NOMO-1 (cell line): ENCODE measurements at regions not wholly inside any gene's neighbourhood (a gene's known extent, or its start where the extent isn't known, plus 50 kb on each side); places are given as distances from the start of the nearest gene placed in this dataset.
A peak's percentile ranks its signal among the peaks of the same experiment; 100 is the strongest.
"Not testable (repeated sequence)": the region's sequence is repeated elsewhere in the genome, so short reads cannot be mapped to it uniquely, and the experiment has no call there.

Experiments
- DNase-seq, 2 experiments: peaks; one replicate each; lab custom pipeline; 2025; ENCODE audit not compliant: unreplicated experiment in 2 of 2; lab: John Stamatoyannopoulos, UW

DNA sequence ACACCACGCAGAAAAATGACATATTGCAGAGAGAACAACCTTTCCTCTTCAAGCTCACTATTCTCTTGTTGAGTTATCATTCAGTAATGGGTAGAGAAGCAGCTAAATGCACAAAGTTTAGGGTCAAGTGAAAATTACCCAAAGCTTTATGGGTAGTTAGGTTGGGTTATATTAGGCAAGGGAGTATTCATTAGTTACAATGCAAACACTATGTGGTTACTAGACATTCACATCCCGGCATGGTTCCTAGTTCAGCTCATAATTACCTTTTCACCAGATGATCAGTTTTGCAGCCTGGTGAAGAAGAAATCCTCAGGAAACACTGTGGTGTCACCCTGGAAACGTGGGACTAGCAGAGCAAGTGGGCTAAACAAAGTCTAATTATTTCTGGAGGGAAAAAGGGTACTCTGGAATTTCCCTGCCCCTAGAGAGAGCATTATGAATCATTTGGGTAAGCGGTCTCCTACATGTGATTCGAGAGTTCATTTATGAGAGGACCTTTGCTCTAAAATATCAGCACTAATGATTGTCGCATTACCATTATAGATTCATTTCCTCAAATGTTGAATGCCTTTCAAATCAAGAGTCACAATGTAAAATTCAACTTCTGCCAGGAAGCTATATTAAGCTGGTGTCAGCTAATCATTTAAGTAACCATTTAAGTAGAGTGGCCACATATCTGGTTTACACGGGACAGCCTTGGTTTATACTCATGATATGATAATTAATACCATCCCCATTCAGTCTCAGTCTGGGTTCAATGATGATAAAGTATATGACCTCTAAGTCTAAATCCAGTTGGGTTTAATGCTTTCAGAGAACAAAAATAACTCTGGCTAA, 1208.0 kb downstream of the DIAPH3 start:
- DNase-seq: peak in 1 of 2 experiments; percentile 10

DNA sequence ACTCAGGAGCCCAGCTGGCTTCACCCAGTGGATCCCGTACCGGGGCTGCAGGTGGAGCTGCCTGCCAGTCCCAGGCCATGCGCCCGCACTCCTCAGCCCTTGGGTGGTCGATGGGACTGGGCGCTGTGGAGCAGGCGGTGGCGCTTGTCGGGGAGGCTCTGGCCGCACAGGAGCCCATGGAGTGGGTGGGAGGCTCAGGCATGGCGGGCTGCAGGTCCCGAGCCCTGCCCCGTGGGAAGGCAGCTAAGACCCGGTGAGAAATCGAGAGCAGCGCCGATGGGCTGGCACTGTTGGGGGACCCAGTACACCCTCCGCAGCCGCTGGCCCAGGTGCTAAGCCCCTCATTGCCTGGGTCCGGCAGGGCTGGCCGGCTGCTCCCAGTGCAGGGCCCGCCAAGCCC, 1205.6 kb downstream of the DIAPH3 start:
- DNase-seq: not testable (repeated sequence)

DNA sequence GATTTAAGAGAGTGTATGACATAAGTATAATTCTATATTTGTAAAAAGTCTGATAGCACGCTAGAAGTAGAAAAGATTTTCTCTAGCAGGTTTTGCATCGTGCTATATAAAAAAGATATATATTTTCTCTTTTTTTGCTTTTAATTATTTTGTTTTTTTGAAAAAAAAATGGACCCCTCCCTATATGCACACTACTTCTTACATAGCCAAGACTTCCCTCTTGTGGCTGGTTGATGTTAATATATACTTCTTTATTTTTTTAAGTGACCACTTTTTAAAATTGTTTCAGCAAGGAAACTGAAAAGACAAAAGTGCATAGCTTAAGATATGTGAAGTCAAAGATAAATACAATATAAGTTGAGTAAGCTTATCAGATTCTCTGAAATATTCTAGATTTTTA, 1202.8 kb downstream of the DIAPH3 start:
- peak in 1 of 2 experiments; percentile 29 for DNase-seq

DNA sequence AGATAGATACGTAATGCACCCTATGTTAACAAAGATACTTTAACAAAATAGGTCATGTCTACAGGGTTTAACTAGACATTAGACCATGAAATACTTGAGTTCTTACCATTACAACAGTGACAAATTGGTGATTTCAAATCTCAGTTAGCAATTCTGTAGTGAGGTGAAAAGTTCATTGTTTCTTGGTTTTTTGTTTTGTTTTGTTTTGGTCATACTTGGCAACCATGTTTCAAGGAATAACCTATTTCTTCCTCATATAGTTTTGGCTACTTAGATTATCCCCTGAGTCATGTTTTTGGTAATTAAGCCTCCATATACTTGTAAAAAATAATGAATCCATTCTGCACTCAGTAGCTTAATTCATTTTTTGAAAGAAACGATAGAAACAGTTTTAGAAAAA, 1200.4 kb downstream of the DIAPH3 start:
- no peak for DNase-seq

DNA sequence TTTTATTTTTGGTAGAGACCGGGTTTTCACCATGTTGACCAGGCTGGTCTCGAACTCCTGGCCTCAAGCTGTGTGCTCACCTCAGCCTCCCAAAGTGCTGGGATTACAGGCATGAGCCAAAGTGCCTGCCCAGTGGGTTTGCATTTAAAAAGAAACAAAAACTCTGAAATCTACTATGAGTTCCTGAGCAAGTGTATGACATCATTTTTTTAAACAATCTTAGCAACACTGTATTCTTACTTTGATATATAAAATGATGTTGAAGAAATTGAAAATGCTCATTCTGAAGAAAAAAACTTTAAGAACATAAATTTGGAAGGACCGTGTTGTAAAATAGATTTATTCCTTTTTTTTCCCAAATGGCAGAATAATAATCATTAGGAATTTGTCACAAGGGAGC, 1199.7 kb downstream of the DIAPH3 start:
- DNase-seq: no peak

DNA sequence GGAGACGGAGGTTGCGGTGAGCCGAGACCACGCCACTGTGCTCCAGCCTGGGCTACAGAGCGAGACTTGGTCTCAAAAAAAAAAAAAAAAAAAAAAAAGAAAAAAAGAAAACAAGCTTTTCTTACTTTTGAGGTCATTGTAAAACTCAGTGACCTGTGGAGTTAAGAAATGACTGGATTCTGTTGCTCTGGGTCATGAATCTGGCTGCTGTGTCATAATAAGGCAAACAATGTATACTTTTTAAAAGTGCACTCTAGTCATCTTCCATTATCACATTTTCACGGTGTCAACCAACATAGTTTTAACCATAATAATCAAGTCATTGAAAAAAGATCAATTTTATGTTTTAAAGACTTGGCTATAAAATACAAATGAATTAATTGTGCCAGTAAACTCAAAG, 1186.6 kb downstream of the DIAPH3 start:
- no peak for DNase-seq

DNA sequence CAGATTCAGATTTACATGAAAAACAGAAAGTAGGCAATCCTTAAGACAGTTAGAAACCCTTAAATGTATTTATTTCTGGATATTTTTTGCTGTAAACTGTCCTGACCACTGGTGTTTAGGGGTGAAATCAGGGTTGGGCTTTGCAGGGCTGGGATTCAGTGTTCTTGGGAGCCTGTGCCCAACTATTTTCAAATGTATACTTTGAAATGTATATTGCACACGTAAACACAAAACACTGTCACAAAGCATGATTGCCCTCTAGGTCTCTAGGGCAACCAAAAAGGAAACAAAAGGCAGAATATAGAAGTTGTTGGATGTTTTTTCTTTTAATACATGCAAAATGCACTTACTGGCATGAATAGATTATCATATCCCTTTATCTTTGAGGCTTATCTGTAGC, 1185.4 kb downstream of the DIAPH3 start:
- no peak for DNase-seq

DNA sequence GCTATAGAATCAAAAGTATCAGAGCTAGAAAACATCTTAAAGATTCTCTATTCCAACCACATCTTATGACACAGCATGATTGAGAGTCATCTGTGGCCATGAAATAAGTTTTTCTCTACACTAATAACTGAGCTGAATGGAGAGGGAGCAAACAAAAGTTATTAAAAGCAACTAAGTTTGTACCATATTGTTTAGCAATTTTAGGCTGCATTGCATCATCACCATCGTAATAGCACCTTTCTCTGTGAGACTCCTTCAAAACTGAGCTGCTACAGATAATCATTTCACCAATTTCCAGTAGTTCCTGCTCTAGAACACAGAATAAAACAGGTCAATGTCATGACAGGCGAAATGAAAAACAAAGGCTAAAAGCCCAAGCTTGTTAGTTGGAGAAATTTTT, 1183.9 kb downstream of the DIAPH3 start:
- no peak for DNase-seq

DNA sequence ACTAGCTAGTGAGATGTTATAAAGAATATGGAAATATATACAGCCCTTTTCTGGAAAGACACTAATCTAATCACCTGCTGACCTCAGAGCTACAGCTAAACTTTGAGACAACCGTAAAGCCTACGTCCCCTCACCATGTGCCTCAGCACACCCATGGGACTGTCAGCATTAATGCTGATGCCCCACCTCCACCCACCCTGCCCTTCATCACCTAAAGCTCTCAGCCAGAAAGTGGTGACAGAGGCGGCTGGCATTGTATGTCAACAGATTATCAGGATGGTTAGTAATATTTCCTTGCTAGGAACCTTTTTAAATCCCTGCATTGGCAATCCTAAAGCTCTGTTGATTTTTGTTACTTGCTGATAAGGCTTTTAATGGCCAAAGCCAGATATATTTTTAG, 1177.9 kb downstream of the DIAPH3 start:
- no peak for DNase-seq

DNA sequence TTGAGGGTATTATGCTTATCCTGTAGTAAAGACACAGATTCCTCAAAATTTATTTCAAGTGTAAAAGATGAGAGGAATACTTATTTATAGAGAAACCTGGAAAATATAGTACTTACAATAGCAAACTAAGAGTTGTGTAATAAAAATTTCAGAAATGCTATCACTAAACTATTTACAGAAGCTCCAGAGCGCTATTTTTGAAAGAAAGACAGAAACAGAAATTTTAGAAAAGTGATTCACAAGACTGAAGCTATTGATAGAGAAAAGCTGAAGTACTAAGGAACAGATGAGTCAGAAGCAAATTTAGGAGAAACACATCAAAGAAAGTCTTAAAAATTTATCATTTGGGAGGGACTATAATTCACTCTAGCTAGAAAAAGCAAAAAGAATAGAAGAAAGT, 1174.2 kb downstream of the DIAPH3 start:
- no peak for DNase-seq

DNA sequence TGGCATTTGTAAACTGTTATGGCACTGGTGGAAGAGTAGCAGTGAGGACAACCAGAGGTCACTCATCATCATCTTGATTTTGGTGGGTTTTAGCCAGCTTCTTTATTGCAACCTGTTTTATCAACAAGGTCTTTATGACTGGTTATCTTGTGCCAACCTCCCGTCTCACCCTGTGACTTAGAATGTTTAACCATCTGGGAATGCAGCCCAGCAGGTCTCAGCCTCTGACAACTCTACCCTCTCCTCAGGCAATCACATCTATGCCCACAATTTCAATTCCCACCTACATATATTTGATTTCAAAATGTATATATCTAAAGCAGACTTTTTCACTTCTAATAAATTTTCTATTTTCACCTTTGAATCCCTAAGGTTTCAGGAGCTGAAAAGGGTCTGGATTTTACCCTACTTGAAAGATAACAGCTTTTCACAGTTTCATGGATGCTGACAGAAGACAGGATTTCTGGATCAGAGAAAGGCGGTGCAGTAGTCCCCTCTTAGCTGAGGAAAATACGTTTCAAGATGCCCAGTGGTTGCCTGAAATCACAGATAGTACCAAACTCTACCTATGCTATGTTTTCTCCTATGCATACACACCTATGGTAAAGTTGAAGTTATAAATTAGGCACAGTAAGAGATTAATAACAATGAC, 1171.8 kb downstream of the DIAPH3 start:
- DNase-seq: no peak

DNA sequence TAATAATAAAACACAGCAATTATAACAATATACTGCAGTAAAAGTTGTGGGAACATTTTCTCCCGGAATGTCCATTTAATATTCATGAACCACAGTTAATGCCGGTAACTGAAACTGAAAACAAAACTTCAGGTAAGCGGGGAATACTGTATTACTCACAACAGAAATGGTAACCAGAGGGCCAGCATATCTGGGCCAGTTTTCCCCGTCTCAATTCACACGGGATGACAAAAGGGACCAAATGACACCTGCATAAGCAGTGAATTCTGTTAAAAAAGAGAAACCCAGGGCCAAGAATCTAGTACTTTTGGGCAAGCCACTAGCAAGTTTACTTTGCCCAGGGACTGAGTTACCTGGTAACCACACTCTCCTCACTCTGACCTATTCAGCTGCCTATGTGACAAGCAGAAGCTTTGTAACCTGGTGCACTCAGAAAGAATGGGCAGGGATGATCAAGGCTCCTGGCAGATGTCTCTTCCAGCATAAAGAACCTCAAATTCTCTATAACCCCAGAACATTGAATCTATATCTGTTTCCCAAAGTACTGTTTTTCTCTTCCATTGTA, 1171.2 kb downstream of the DIAPH3 start:
- DNase-seq: no peak

DNA sequence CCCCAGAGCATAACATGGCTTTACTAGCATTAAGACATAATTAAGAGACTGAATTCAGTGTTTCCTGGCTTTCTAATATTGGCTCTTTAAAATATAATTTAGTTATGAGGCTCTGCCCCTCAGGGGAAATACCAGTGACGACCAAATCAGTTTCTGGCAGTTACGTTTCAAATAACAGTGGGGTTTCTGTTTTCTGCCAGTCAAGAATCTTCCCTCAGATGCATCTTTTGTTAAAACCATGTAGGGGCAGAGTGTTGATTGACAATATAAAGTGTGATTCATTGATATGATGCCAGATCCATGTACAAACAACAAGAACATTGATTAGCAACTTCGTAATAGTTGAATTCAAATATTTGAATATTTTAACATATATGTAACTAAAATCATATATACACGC, 1169.7 kb downstream of the DIAPH3 start:
- DNase-seq: no peak

DNA sequence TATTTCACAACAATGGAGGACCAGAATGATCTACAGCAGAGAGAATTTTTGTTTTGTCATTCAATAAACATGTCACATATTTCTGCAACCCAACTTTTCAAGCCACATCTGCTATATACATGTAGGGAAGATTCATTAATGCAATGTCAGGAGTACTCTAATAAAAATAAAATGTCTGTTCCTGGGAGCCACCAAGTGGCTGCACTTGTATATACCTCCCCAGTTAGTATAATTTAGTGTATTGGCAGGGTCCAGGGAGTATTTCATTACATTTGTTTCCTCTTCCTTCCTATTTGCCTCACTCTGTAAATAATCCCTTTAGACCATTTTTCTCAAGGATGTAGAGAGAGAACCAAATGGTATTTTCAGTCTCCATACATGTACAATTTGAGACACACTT, 1169.0 kb downstream of the DIAPH3 start:
- no peak for DNase-seq

DNA sequence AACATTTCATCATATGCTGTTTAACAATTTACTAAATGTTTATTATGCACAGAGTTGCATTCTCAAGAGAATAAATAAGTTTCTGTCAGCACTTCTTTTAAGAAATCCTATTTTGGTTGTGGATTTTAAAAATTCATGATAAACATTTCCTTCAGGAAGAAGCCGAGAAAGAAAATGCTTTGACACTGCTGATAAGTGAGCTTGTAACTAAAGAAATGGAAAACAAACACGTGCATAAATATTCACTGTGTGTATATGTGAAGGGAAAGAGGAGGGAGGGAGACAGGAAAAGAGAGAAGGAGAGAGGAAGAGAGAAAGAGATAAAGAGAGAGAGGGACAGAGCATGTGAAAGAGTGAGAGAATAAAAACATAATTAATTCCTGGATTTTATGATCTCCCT, 1165.0 kb downstream of the DIAPH3 start:
- no peak for DNase-seq

DNA sequence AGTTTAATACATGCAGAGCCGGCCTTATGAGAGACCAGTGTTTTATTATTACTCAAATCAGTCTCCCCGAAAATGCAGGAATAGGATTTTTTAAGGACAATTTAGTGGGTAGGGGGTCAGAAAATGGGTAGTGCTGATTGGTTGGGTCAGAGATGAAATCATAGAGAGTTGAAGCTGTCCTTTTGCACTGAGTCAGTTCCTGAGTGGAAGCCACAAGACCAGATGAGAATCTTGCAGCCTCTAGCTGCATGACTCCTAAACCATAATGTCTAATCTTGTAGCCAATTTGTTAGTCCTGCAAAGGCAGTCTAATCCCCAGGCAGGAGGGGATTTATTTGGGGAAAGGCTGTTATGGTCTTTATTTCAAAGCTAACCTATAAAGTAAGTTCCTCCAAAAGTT, 1163.9 kb downstream of the DIAPH3 start:
- no peak for DNase-seq

DNA sequence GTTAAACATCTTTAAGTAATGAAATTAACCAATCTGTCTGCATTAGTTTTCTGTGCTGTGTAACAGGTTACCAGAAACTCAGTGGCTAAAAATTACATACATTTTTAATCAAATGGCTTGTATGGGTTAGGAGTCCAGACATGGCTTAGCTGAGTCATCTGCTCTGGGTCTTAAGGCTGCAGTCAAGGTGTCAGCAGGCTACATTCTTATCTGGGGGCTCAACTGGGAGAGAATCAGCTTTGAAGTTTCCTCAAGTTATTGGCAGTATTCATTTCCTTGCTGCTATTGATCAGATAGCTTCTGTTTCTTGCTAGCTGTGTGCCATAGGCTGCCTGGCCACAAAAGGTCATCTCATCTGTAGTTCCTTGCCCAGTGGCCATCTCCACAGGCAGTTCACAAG, 1163.0 kb downstream of the DIAPH3 start:
- no peak for DNase-seq

DNA sequence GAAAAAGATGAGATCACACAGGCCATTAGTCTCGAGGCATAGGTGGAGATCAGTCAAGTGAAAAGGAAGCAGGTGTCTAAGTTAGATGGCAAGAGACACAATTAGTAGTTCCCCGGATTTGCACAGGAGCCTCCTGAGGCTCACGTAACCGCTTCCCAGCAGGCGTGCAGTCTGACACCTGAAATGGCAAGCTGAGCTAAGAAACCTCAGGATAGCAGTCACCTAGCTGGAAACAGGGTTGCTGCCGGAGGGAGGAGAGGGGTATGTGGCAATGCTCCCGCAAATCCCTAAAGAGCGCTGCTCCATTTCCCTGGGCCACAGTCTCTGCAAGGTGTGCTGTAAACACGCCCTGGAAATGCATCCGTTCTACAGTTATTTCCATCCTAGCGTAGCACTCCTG, 1151.0 kb downstream of the DIAPH3 start:
- DNase-seq: no peak

DNA sequence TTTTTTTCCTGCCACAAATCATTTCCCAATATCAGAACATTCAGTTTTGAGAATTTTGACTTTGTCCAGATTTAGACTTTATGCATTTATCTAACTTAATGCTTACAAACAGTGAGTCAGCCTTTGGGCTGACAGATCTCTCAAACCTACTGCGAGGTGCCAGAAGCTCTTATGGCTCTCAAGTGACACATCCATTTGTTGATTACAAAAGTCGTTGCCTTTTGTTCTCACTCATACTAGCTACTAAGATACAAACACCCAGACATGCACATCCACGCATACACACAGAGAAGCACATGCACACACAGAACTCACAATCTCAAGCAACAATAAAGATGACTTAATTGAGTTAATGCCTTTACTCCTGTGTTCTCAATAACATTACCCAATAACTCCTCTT, 1147.5 kb downstream of the DIAPH3 start:
- no peak for DNase-seq

DNA sequence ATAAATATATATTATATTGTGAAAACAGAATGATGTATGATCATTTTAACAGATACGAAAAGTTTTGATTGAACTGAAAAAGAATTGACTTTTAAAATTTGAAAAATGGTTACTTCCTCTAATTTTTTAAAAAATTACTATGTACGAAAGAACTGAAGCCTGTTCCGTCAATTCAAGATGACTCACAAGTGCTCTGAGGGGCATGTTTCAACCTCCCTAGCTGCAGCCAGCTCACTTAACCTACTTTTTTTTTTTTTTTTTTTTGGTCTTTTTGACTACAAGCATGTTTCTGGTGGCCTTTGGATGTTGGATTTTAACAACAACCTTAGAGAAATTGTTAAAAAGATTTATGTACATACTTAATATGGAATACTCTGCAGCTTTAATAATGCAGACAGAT, 1139.3 kb downstream of the DIAPH3 start:
- peak; percentile 24 to 77 for DNase-seq

DNA sequence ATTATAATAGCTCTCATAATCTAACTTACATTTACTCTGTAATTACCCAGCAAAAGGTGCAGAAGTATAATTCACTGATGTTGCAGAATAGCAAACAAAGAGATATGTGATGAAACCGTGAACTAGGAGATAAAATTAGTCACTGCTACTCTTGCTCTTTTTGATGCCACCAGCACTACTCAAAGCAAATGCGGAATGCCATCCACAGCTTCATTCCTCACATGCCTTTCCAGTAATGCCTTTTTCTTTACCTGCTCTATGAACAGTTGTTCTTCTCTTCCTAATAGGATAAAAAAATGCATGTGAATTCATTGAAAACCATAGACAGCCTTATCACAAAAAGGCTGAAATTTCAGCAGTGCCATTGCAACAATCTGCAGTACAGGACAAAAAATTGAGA, 1129.5 kb downstream of the DIAPH3 start:
- DNase-seq: no peak

DNA sequence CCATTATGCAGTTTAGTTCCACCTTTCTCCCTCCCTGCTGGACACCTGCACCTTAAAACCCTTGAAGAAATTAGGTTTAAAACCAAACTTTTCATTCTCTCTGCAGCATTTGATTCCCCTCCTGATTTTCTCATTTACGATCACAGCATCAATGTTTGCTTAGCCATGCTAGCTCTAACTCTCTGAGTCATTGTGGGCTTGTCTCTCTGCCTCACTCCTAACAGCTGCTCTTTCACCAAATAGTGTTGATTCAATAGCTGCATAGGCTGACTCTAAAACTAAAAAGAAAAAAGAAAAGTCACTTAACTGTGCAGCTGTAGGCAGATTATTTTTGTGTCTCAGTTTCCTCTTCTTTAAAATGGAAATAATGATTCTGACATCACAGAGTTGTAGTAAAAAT, 1124.9 kb downstream of the DIAPH3 start:
- no peak for DNase-seq
